ENCODE measurements at regions not wholly inside any gene's neighbourhood (a gene's known extent, or its start where the extent isn't known, plus 50 kb on each side); places are given as distances from the start of the nearest gene placed in this dataset.
"Not testable (repeated sequence)": the region's sequence is repeated elsewhere in the genome, so short reads cannot be mapped to it uniquely, and the experiment has no call there.

DNA sequence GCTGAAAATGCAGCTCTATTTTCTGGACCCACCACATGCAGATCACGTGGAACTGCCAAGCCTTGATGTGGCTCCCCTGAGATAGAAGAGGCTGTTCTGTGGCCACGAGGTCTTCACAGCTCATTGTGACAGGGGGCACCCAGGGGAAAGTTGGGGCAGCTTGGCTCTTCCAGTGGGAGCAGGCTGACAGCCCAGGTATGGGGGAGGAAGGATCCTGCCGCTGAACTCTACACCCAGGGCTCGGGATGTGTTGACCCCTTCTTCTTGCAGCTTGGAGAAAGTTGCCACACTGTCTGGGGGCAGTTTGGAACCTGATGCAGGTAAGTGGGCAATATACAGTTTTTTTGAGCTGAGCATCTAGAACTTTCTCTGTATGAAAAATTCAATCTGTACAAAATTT is 133.6 kb upstream of the PITX1 start:
- intact Hi-C loops (cut with DNase I; ENCODE audit: low total_unique reads): no loop called here
- Histone ChIP-seq H3K27me3 (no peaks in the 10 kb centered on the region), H3K4me1 (no peaks in the 10 kb centered on the region), H3K27ac (no peak overlapping the region), H3K4me3 (no peak overlapping the region), H3K9me3 (no peaks in the 10 kb centered on the region), H3K36me3 (ENCODE audit: low read depth, missing control alignments) (no peaks in the 10 kb centered on the region)
- TF ChIP-seq, protein P1, sequence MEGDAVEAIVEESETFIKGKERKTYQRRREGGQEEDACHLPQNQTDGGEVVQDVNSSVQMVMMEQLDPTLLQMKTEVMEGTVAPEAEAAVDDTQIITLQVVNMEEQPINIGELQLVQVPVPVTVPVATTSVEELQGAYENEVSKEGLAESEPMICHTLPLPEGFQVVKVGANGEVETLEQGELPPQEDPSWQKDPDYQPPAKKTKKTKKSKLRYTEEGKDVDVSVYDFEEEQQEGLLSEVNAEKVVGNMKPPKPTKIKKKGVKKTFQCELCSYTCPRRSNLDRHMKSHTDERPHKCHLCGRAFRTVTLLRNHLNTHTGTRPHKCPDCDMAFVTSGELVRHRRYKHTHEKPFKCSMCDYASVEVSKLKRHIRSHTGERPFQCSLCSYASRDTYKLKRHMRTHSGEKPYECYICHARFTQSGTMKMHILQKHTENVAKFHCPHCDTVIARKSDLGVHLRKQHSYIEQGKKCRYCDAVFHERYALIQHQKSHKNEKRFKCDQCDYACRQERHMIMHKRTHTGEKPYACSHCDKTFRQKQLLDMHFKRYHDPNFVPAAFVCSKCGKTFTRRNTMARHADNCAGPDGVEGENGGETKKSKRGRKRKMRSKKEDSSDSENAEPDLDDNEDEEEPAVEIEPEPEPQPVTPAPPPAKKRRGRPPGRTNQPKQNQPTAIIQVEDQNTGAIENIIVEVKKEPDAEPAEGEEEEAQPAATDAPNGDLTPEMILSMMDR (IDR thresholded peaks at IDR 0.05): no peak
- no peak for TF ChIP-seq POLR2A (IDR thresholded peaks at IDR 0.05)
- 61 to 65% methylated on average over 4 of the region's 4 CpGs for WGBS, 2 donors
- no peak for DNase-seq

DNA sequence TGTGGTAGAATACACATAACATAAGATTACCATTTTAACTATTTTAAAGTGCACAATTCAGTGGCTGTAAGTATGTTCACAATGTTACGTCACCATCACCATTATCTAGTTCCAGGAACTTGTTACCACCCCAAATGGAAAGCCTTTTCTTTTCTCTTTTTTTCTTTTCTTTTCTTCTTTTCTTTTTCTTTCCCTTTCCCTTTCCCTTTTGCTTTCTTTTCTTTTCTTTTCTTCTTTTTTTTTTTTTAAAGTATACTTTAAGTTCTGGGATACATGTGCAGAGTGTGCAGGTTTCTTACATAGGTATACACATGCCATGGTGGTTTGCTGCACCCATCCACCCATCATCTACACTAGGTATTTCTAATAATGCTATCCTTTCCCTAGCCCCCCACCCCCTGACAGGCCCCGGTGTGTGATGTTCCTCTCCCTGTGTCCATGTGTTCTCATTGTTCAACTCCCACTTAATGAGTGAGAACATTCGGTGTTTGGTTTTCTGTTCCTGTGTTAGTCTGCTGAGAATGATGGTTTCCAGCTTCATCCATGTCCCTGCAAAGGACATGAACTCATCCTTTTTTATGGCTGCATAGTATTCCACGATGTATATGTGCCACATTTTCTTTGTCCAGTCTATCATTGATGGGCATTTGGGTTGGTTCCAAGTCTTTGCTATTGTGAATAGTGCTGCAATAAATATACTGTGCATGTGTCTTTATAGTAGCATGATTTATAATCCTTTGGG is 131.0 kb upstream of the PITX1 start:
- H3K27ac ChIP-seq; H3K27me3 ChIP-seq; H3K4me3 ChIP-seq; H3K36me3 ChIP-seq (ENCODE audit: low read depth, missing control alignments); DNase-seq; H3K4me1 ChIP-seq; intact Hi-C loops (cut with DNase I; ENCODE audit: low total_unique reads); H3K9me3 ChIP-seq: not testable (repeated sequence)
- WGBS, 2 donors: 69 to 75% methylated on average over 4 of the region's 4 CpGs

DNA sequence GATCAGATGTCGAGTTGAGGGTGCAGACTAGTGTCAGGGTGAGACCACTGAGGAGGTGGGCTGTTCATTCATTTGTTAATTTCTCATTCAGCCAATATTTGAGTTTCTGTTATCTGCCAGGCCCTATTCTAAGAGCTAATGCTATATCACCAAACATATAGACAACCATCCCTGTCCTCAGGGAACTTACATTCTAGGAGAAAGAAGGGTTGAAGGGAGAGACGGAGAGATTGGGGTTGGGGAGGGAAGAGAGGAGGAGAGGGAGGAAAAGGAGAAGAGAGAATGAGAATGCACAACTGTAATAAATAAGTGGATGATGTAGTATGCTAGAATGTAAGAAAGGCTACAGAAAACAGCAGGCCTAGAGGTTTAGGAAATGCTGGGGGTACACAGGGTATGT is 129.9 kb upstream of the PITX1 start:
- Histone ChIP-seq H3K4me1 (no peaks in the 10 kb centered on the region), H3K27ac (no peak overlapping the region), H3K36me3 (ENCODE audit: low read depth, missing control alignments) (no peaks in the 10 kb centered on the region), H3K4me3 (no peak overlapping the region), H3K27me3 (no peaks in the 10 kb centered on the region), H3K9me3 (no peaks in the 10 kb centered on the region)
- no peak for DNase-seq
- no peak for TF ChIP-seq POLR2A (IDR thresholded peaks at IDR 0.05)
- TF ChIP-seq, protein P1 (IDR thresholded peaks at IDR 0.05): no peak
- 87% methylated on average over 2 of the region's 2 CpGs for WGBS, 2 donors
- intact Hi-C loops (cut with DNase I; ENCODE audit: low total_unique reads): no loop called here

DNA sequence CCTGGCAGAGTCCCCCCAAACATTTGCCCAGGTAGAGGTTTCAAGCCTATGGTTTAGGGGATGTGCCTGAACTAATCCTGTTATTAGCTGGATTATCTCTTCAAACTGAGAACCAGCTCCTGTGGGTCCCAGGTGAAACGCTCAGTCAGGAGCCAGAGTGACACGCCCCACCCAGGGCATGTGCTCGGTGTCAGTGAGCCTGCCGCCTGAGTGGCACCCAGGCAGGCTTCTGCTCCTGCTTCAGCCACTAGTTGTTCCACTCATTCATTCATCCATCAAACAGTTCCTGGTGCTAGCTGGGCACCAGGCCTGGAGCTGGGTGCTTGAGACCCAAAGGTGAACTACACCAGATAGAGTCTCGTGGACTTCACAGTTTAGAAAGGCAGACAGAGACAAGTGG is 129.4 kb upstream of the PITX1 start:
- TF ChIP-seq POLR2A (IDR thresholded peaks at IDR 0.05): no peak
- TF ChIP-seq, protein P1 (IDR thresholded peaks at IDR 0.05): no peak
- DNase-seq: no peak

DNA sequence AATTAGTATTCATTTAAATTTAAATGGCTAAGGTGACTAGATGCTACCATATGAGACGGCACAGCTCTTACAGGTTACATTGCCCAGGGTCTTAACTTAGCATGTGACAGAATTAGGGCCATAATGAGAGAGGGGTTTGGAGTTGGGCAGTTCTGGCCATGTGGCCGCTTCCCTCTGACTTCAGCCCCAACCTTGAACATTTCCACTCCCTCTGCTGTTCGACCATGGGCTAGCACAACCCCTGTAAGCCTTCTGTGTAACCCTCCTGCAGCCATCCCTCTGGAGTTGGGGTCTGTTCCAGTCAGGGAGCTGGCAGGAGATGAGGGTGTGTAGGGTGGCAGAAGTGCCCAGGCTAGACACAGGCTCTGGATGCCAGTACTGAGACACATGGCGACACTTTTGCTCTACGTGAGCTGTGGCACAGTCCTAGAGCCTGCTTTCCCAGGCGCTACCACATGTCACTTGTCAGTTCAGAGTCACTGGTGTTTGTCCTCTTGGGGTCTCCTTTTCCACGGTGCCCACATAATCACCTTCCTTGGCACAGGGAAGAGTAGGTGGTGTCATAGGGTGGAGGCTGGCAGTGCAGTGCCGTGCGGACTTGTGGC is 128.7 kb upstream of the PITX1 start:
- Histone ChIP-seq H3K9me3 (no peaks in the 10 kb centered on the region), H3K4me3 (no peak overlapping the region), H3K4me1 (no peaks in the 10 kb centered on the region), H3K27me3 (no peaks in the 10 kb centered on the region), H3K27ac (no peak overlapping the region), H3K36me3 (ENCODE audit: low read depth, missing control alignments) (no peaks in the 10 kb centered on the region)
- 65 to 81% methylated on average over 9 of the region's 9 CpGs for WGBS, 2 donors
- DNase-seq: no peak
- TF ChIP-seq, protein P1 (IDR thresholded peaks at IDR 0.05): no peak
- no peak for TF ChIP-seq POLR2A (IDR thresholded peaks at IDR 0.05)
- intact Hi-C loops (cut with DNase I; ENCODE audit: low total_unique reads): no loop called here

More for the DNA sequence above, 129.4 kb upstream of the PITX1 start:
- Histone ChIP-seq H3K36me3 (ENCODE audit: low read depth, missing control alignments) (no peaks in the 10 kb centered on the region), H3K27me3 (no peaks in the 10 kb centered on the region), H3K4me1 (no peaks in the 10 kb centered on the region), H3K9me3 (no peaks in the 10 kb centered on the region), H3K4me3 (no peak overlapping the region), H3K27ac (no peak overlapping the region)
- intact Hi-C loops (cut with DNase I; ENCODE audit: low total_unique reads): no loop called here
- 89 to 94% methylated on average over 5 of the region's 5 CpGs for WGBS, 2 donors

Measured in testis (tissue), 2 donors.